ENCODE measurements at regions not wholly inside any gene's neighbourhood (a gene's known extent, or its start where the extent isn't known, plus 50 kb on each side); places are given as distances from the start of the nearest gene placed in this dataset.

DNA sequence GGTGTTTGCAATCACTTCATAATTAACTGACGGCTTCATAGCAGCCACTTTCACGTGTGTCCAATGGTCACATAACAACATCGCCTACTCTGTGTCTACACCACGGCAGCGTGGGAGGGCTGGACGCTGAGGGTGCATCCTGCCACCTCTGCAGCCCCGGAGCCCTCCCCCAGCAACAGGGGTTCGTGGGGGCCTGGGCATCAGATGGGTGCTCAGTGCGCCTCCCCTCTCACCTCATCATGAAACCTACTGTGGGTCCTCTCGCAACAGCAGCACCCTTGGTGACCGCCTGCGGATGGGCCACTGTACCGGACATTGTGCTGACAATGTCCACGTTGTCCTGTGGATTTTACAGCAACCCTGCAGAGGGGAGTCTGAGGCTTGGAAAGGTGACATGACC, 193.5 kb downstream of the UQCRFS1 start:
- ChIA-PET CTCF (no interaction called here), POLR2A (no interaction called here)
- no peaks in the 10 kb centered on the region for H3K36me3 ChIP-seq (ENCODE audit: insufficient read depth, low read length)
- no peaks in the 10 kb centered on the region for H3K9me3 ChIP-seq (ENCODE audit: low read length)
- Mint-ChIP-seq H3K9me3 (peaks cover 0 to 2% (median 0%) of the 10 kb centered on the region in 5 donors), H3K4me3 (no peak overlapping the region), H3K36me3 (peaks cover 0 to 2% (median 0%) of the 10 kb centered on the region in 3 donors), H3K4me1 (no peaks in the 10 kb centered on the region), H3K27ac (no peak overlapping the region), H3K27me3 (peaks cover 2 to 4% of the 10 kb centered on the region in 2 donors)
- H3K27ac ChIP-seq (ENCODE audit: low read depth, low read length), result no peak overlapping the region
- no peak overlapping the region for H3K4me3 ChIP-seq (ENCODE audit: low read length)
- no peaks in the 10 kb centered on the region for H3K4me1 ChIP-seq (ENCODE audit: insufficient read depth, low read length)
- DNase-seq, result no peak
- no peaks in the 10 kb centered on the region for H3K27me3 ChIP-seq (ENCODE audit: insufficient read depth, low read length, poor library complexity, severe bottlenecking)

DNA sequence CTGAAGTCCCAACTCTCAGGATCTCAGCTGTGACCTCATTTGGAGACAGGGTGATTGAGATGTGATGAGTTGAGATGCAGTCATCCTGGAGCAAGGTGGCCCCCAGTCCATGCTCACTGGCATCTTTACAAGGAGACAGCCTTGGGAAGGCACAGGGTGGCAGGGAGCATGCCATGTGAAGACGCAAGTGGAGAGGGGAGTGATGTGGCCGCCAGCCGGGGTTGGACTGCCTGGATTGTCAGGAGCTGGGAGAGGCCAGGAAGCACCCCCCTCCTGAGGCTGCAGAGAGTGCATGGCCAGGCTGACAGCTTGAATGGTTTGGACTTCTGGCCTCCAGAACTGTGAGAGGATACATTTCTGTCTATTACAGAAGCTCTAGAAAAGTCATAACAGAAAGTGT, 194.4 kb downstream of the UQCRFS1 start:
- no peak overlapping the region for H3K4me3 Mint-ChIP-seq
- H3K27me3 Mint-ChIP-seq, result peaks cover 3 to 4% of the 10 kb centered on the region in 2 donors
- no peak overlapping the region for H3K27ac ChIP-seq (ENCODE audit: low read depth, low read length)
- CTCF ChIA-PET, result no interaction called here
- H3K4me1 ChIP-seq (ENCODE audit: insufficient read depth, low read length), result no peaks in the 10 kb centered on the region
- H3K27ac Mint-ChIP-seq, result no peak overlapping the region
- H3K36me3 ChIP-seq (ENCODE audit: insufficient read depth, low read length), result no peaks in the 10 kb centered on the region
- POLR2A ChIA-PET, result no interaction called here
- DNase-seq, result no peak
- H3K27me3 ChIP-seq (ENCODE audit: insufficient read depth, low read length, poor library complexity, severe bottlenecking), result no peaks in the 10 kb centered on the region
- H3K9me3 ChIP-seq (ENCODE audit: low read length), result no peaks in the 10 kb centered on the region
- peaks cover 0 to 2% (median 0%) of the 10 kb centered on the region in 3 donors for H3K36me3 Mint-ChIP-seq
- H3K4me3 ChIP-seq (ENCODE audit: low read length), result no peak overlapping the region
- H3K4me1 Mint-ChIP-seq, result no peaks in the 10 kb centered on the region
- H3K9me3 Mint-ChIP-seq, result peaks cover 0 to 2% (median 0%) of the 10 kb centered on the region in 5 donors

- Histone ChIP-seq H3K27me3 (ENCODE audit: insufficient read depth, low read length, poor library complexity, severe bottlenecking) (no peaks in the 10 kb centered on the region), H3K36me3 (ENCODE audit: insufficient read depth, low read length) (no peaks in the 10 kb centered on the region), H3K4me1 (ENCODE audit: insufficient read depth, low read length) (no peaks in the 10 kb centered on the region), H3K27ac (ENCODE audit: low read depth, low read length) (no peak overlapping the region), H3K9me3 (ENCODE audit: low read length) (no peaks in the 10 kb centered on the region), H3K4me3 (ENCODE audit: low read length) (no peak overlapping the region)
- Mint-ChIP-seq H3K4me3 (no peak overlapping the region), H3K27me3 (peaks cover 1 to 4% of the 10 kb centered on the region in 2 donors), H3K9me3 (peaks cover 0 to 2% (median 0%) of the 10 kb centered on the region in 5 donors), H3K4me1 (no peaks in the 10 kb centered on the region), H3K36me3 (peaks cover 0 to 2% (median 0%) of the 10 kb centered on the region in 3 donors), H3K27ac (no peak overlapping the region)
- DNase-seq, result no peak
- ChIA-PET CTCF (no interaction called here), POLR2A (no interaction called here)
These were observed 195.2 kb downstream of the UQCRFS1 start for GRCh38 chr19:29017788-29018187.

DNA sequence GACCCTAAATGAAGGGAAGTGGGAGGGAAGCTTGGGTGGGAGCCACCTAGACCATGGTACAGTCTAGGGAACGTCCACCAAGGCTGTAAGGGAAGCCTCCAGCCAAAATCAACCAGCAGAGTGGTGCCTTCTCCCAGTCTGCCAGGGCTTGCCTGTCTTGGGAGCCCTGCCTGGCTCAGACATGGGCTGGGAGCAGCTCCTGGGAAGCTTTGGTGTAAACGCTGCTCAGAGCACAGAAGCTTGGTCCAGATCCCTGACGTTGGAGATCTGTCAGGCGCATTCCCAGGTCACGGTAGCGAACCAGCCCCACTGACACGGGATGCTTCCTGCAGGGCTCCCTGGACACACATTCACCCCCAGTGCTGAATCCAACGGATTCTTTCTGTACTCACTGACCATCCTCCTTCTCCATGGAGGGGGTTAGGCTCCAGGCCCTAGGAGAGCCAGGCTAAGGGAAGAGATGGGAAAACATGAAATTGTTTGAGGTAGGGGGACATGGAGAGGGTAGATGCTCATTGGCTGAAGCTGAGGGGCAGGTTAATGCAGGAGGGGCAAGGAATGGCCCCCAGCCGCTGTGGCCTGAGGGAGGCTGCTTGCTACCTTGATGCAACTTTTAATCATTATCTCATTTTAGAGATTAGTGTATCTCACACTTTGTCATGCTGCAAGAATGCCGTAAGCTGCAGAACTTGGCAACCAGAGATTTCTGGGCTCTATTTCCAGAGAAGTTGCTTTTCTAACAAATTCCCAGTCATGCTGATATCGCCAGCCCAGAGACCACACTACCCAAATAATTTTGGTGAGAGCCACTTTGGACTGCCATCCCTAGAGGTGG, 195.8 kb downstream of the UQCRFS1 start:
- Histone ChIP-seq H3K27me3 (ENCODE audit: insufficient read depth, low read length, poor library complexity, severe bottlenecking) (no peaks in the 10 kb centered on the region), H3K9me3 (ENCODE audit: low read length) (no peaks in the 10 kb centered on the region), H3K4me3 (ENCODE audit: low read length) (no peak overlapping the region), H3K4me1 (ENCODE audit: insufficient read depth, low read length) (no peaks in the 10 kb centered on the region), H3K36me3 (ENCODE audit: insufficient read depth, low read length) (no peaks in the 10 kb centered on the region), H3K27ac (ENCODE audit: low read depth, low read length) (no peak overlapping the region)
- no peak overlapping the region for H3K4me3 Mint-ChIP-seq
- H3K4me1 Mint-ChIP-seq, result no peaks in the 10 kb centered on the region
- peaks cover 0 to 2% (median 0%) of the 10 kb centered on the region in 5 donors for H3K9me3 Mint-ChIP-seq
- ChIA-PET POLR2A (no interaction called here), CTCF (no interaction called here)
- H3K27ac Mint-ChIP-seq, result no peak overlapping the region
- DNase-seq, result no peak
- H3K36me3 Mint-ChIP-seq, result peaks cover 0 to 2% (median 0%) of the 10 kb centered on the region in 3 donors
- peaks cover 1 to 4% of the 10 kb centered on the region in 2 donors for H3K27me3 Mint-ChIP-seq

DNA sequence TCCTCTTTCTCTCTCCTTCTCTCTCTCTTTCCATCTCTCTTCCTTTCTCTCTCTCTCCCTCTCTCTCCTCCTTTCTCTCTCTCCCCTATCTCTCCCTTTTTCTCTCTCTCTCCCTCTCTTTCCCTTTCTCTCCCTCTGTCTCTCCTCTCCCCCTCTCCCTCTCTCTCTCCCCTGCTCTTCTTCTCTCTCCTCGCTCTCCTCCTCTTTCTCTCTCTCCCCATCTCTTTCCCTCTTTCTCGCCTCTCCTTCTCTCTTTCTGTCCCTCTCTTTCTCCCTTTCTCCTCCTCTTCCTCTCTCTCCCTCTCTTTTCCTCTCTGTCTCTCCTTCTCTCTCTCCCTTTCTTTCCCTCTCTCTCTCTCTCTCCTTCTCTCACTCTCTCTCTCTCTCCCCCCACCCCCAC, 196.6 kb downstream of the UQCRFS1 start:
- H3K27me3 ChIP-seq (ENCODE audit: insufficient read depth, low read length, poor library complexity, severe bottlenecking), result no peaks in the 10 kb centered on the region
- no peak overlapping the region for H3K27ac ChIP-seq (ENCODE audit: low read depth, low read length)
- no peak for DNase-seq
- Mint-ChIP-seq H3K4me1 (no peaks in the 10 kb centered on the region), H3K27me3 (peaks cover 1 to 4% of the 10 kb centered on the region in 2 donors), H3K4me3 (no peak overlapping the region), H3K27ac (no peak overlapping the region), H3K36me3 (no peaks in the 10 kb centered on the region), H3K9me3 (peaks cover 0 to 2% (median 0%) of the 10 kb centered on the region in 5 donors)
- H3K4me3 ChIP-seq (ENCODE audit: low read length), result no peak overlapping the region
- ChIA-PET POLR2A (no interaction called here), CTCF (no interaction called here)
- H3K36me3 ChIP-seq (ENCODE audit: insufficient read depth, low read length), result no peaks in the 10 kb centered on the region
- no peaks in the 10 kb centered on the region for H3K9me3 ChIP-seq (ENCODE audit: low read length)
- H3K4me1 ChIP-seq (ENCODE audit: insufficient read depth, low read length), result no peaks in the 10 kb centered on the region

- H3K4me1 ChIP-seq (ENCODE audit: insufficient read depth, low read length), result no peaks in the 10 kb centered on the region
- H3K27me3 ChIP-seq (ENCODE audit: insufficient read depth, low read length, poor library complexity, severe bottlenecking), result no peaks in the 10 kb centered on the region
- Mint-ChIP-seq H3K9me3 (peaks cover 0 to 2% (median 0%) of the 10 kb centered on the region in 5 donors), H3K36me3 (no peaks in the 10 kb centered on the region), H3K4me1 (no peaks in the 10 kb centered on the region), H3K27me3 (peaks cover 1 to 2% of the 10 kb centered on the region in 2 donors), H3K4me3 (no peak overlapping the region), H3K27ac (no peak overlapping the region)
- no peak for DNase-seq
- H3K36me3 ChIP-seq (ENCODE audit: insufficient read depth, low read length), result no peaks in the 10 kb centered on the region
- no peak overlapping the region for H3K27ac ChIP-seq (ENCODE audit: low read depth, low read length)
- no peak overlapping the region for H3K4me3 ChIP-seq (ENCODE audit: low read length)
- ChIA-PET POLR2A (no interaction called here), CTCF (no interaction called here)
- H3K9me3 ChIP-seq (ENCODE audit: low read length), result no peaks in the 10 kb centered on the region
These were observed 197.4 kb downstream of the UQCRFS1 start for GRCh38 chr19:29015569-29015968.

- Mint-ChIP-seq H3K27me3 (peaks cover 0 to 1% of the 10 kb centered on the region in 2 donors), H3K27ac (no peak overlapping the region), H3K36me3 (no peaks in the 10 kb centered on the region), H3K4me1 (no peaks in the 10 kb centered on the region), H3K4me3 (no peak overlapping the region), H3K9me3 (peaks cover 0 to 2% (median 0%) of the 10 kb centered on the region in 5 donors)
- Histone ChIP-seq H3K27ac (ENCODE audit: low read depth, low read length) (no peak overlapping the region), H3K27me3 (ENCODE audit: insufficient read depth, low read length, poor library complexity, severe bottlenecking) (no peaks in the 10 kb centered on the region), H3K4me3 (ENCODE audit: low read length) (no peak overlapping the region), H3K9me3 (ENCODE audit: low read length) (no peaks in the 10 kb centered on the region), H3K36me3 (ENCODE audit: insufficient read depth, low read length) (no peaks in the 10 kb centered on the region), H3K4me1 (ENCODE audit: insufficient read depth, low read length) (no peaks in the 10 kb centered on the region)
- ChIA-PET POLR2A (no interaction called here), CTCF (no interaction called here)
- DNase-seq, result no peak
These were observed 198.0 kb downstream of the UQCRFS1 start for GRCh38 chr19:29014857-29015436.

DNA sequence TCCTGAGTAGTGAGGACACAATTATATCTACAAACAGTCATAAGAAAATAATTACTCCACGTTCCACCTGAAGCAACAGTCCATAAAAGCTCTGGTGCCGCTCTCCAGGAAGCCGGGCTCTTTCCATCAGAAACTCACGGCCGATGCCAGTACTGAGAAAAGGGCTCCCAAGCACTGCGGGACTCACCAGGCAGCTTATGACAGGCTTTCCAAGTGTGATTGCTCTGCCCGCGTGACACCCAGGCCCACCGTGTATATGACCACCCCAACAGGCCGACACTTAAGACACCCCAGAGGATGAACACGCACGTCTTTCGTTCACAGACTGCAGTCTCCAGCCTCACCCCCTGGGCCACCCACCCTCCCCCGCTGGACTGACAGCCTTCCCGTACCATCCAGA, 199.0 kb downstream of the UQCRFS1 start:
- POLR2A ChIA-PET, result no interaction called here
- CTCF ChIA-PET, result no interaction called here

More for the DNA sequence above, 199.0 kb downstream of the UQCRFS1 start:
- Mint-ChIP-seq H3K27ac (no peak overlapping the region), H3K4me3 (no peak overlapping the region), H3K27me3 (peaks cover 2% of the 10 kb centered on the region in 2 donors), H3K9me3 (peaks cover 0 to 2% (median 0%) of the 10 kb centered on the region in 5 donors), H3K4me1 (no peaks in the 10 kb centered on the region), H3K36me3 (no peaks in the 10 kb centered on the region)
- H3K36me3 ChIP-seq (ENCODE audit: insufficient read depth, low read length), result no peaks in the 10 kb centered on the region
- H3K27me3 ChIP-seq (ENCODE audit: insufficient read depth, low read length, poor library complexity, severe bottlenecking), result no peaks in the 10 kb centered on the region
- no peak overlapping the region for H3K27ac ChIP-seq (ENCODE audit: low read depth, low read length)
- no peak overlapping the region for H3K4me3 ChIP-seq (ENCODE audit: low read length)
- no peaks in the 10 kb centered on the region for H3K4me1 ChIP-seq (ENCODE audit: insufficient read depth, low read length)
- DNase-seq, result no peak
- H3K9me3 ChIP-seq (ENCODE audit: low read length), result no peaks in the 10 kb centered on the region

All from CD8-positive, alpha-beta memory T cell (primary cell).